WTC11 (cell line): ENCODE measurements at regions not wholly inside any gene's neighbourhood (a gene's known extent, or its start where the extent isn't known, plus 50 kb on each side); places are given as distances from the start of the nearest gene placed in this dataset.

Source experiments
- ATAC-seq: fragments of 200-7000 bp; cut with Tn5 transposase; 2 replicates; pipeline ENCODE4 v1.10.0; 2021; ENCODE audit warnings: mild to moderate bottlenecking, moderate library complexity
- CTCF ChIA-PET: fragments of 300-600 bp; sonication (Branson Sonifier 250); formaldehyde crosslinking; loops from one replicate; lab custom pipeline; 2021; ENCODE audit warnings: antibody characterized with exemption; lab: Charles Lee
- POLR2A ChIA-PET: fragments of 350-600 bp; sonication (Branson Sonifier 250); formaldehyde crosslinking; loops from one replicate; lab custom pipeline; 2021; ENCODE audit warnings: antibody characterized with exemption; lab: Charles Lee
- DNase-seq: peaks from one replicate; pipeline ENCODE4 v3.0.0; 2021; ENCODE audit warnings: low spot score
- H3K27ac Mint-ChIP-seq: 2 replicates; pipeline ENCODE4 v1.8.0; 2021; ENCODE audit warnings: mixed read lengths
- H3K27me3 Mint-ChIP-seq: 2 replicates; pipeline ENCODE4 v1.8.0; 2021; ENCODE audit warnings: low read depth, mild to moderate bottlenecking, moderate library complexity, mixed read lengths
- H3K36me3 Mint-ChIP-seq: 2 replicates; pipeline ENCODE4 v1.8.0; 2021; ENCODE audit warnings: mixed read lengths
- H3K4me1 Mint-ChIP-seq: 2 replicates; pipeline ENCODE4 v1.8.0; 2022; ENCODE audit warnings: mixed read lengths
- H3K4me3 Mint-ChIP-seq: 2 replicates; pipeline ENCODE4 v1.8.0; 2021; ENCODE audit warnings: mild to moderate bottlenecking, moderate library complexity, mixed read lengths
- H3K9me3 Mint-ChIP-seq: 2 replicates; pipeline ENCODE4 v1.8.0; 2021; ENCODE audit warnings: mixed read lengths
- AFF4 ChIP-seq: sonication (generic); formaldehyde crosslinking; IDR thresholded peaks from 2 replicates; pipeline ENCODE4 v1.8.1; 2023; ENCODE audit warnings: mild to moderate bottlenecking, missing genetic modification reagents, borderline replicate concordance
- ATF1 ChIP-seq: sonication (generic); formaldehyde crosslinking; IDR thresholded peaks from 2 replicates; pipeline ENCODE4 v1.8.1; 2023; ENCODE audit warnings: mild to moderate bottlenecking, moderate library complexity, missing genetic modification reagents
- ATF3 ChIP-seq: sonication (generic); formaldehyde crosslinking; conservative IDR thresholded peaks from 2 replicates; pipeline ENCODE4 v1.8.1; 2022; ENCODE audit warnings: mild to moderate bottlenecking, missing genetic modification reagents
- E2F4 ChIP-seq: sonication (generic); formaldehyde crosslinking; IDR thresholded peaks from 2 replicates; pipeline ENCODE4 v1.8.1; 2022; ENCODE audit warnings: low read depth, mild to moderate bottlenecking, moderate library complexity, missing genetic modification reagents, borderline replicate concordance
- ESRRA ChIP-seq: sonication (generic); formaldehyde crosslinking; IDR thresholded peaks from 2 replicates; pipeline ENCODE4 v1.8.1; 2022; ENCODE audit warnings: mild to moderate bottlenecking, missing genetic modification reagents, borderline replicate concordance
- ETV6 ChIP-seq: sonication (generic); formaldehyde crosslinking; IDR thresholded peaks from 2 replicates; pipeline ENCODE4 v1.8.1; 2022; ENCODE audit warnings: mild to moderate bottlenecking, missing genetic modification reagents
- FOXJ3 ChIP-seq: sonication (generic); formaldehyde crosslinking; IDR thresholded peaks from 2 replicates; pipeline ENCODE4 v1.9.0; 2021; ENCODE audit warnings: missing genetic modification reagents, mild to moderate bottlenecking, borderline replicate concordance
- FOXP1 ChIP-seq: sonication (generic); formaldehyde crosslinking; IDR thresholded peaks from 2 replicates; pipeline ENCODE4 v1.8.0; 2022; ENCODE audit warnings: missing genetic modification reagents, mild to moderate bottlenecking, moderate library complexity, borderline replicate concordance
- FOXP4 ChIP-seq: sonication (generic); formaldehyde crosslinking; IDR thresholded peaks from 2 replicates; pipeline ENCODE4 v1.8.0; 2022; ENCODE audit warnings: mild to moderate bottlenecking, missing genetic modification reagents
- GTF2I ChIP-seq: fragments of 250-450 bp; sonication (Bioruptor Pico); conservative IDR thresholded peaks from 2 replicates; pipeline ENCODE4 v1.4.0; 2021; ENCODE audit warnings: mild to moderate bottlenecking
- HMGA2 ChIP-seq: fragments of 250-450 bp; sonication (Bioruptor Pico); IDR thresholded peaks from 2 replicates; pipeline ENCODE4 v1.4.0; 2021; ENCODE audit warnings: mild to moderate bottlenecking, moderate library complexity
- KAT7 ChIP-seq: sonication (generic); formaldehyde crosslinking; IDR thresholded peaks from 2 replicates; pipeline ENCODE4 v1.8.1; 2023; ENCODE audit warnings: missing genetic modification reagents, mild to moderate bottlenecking, borderline replicate concordance
- MYBL2 ChIP-seq: sonication (generic); formaldehyde crosslinking; IDR thresholded peaks from 2 replicates; pipeline ENCODE4 v1.8.1; 2023; ENCODE audit warnings: mild to moderate bottlenecking, moderate library complexity, missing genetic modification reagents
- NFE2L1 ChIP-seq: sonication (generic); formaldehyde crosslinking; IDR thresholded peaks from 2 replicates; pipeline ENCODE4 v1.8.1; 2023; ENCODE audit warnings: missing genetic modification reagents
- NR1H2 ChIP-seq: sonication (generic); formaldehyde crosslinking; IDR thresholded peaks from 2 replicates; pipeline ENCODE4 v1.9.0; 2021; ENCODE audit warnings: mild to moderate bottlenecking, moderate library complexity, missing genetic modification reagents
- NR3C1 ChIP-seq: sonication (generic); formaldehyde crosslinking; conservative IDR thresholded peaks from 2 replicates; pipeline ENCODE4 v1.8.1; 2023; ENCODE audit warnings: low read depth, mild to moderate bottlenecking, missing genetic modification reagents
- OVOL2 ChIP-seq: fragments of 250-450 bp; sonication (Bioruptor Pico); IDR thresholded peaks from 2 replicates; pipeline ENCODE4 v1.9.0; 2021; ENCODE audit warnings: mild to moderate bottlenecking, borderline replicate concordance
- STAT6 ChIP-seq: sonication (generic); formaldehyde crosslinking; conservative IDR thresholded peaks from 2 replicates; pipeline ENCODE4 v1.8.1; 2023; ENCODE audit warnings: mild to moderate bottlenecking, low read depth, missing genetic modification reagents, moderate library complexity
- TCF7 ChIP-seq: sonication (generic); formaldehyde crosslinking; IDR thresholded peaks from 2 replicates; pipeline ENCODE4 v1.8.0; 2022; ENCODE audit warnings: mild to moderate bottlenecking, low read depth, missing genetic modification reagents, moderate library complexity
- TP53 ChIP-seq: sonication (generic); formaldehyde crosslinking; IDR thresholded peaks from 2 replicates; pipeline ENCODE4 v1.8.1; 2023; ENCODE audit warnings: mild to moderate bottlenecking, missing genetic modification reagents
- USF1 ChIP-seq: sonication (generic); formaldehyde crosslinking; IDR thresholded peaks from 2 replicates; pipeline ENCODE4 v1.8.0; 2022; ENCODE audit warnings: mild to moderate bottlenecking, missing genetic modification reagents
- USF2 ChIP-seq: sonication (generic); formaldehyde crosslinking; IDR thresholded peaks from 2 replicates; pipeline ENCODE4 v1.8.1; 2023; ENCODE audit warnings: mild to moderate bottlenecking, missing genetic modification reagents, moderate library complexity
- ZNF121 ChIP-seq: sonication (generic); formaldehyde crosslinking; IDR thresholded peaks from 2 replicates; pipeline ENCODE4 v1.8.0; 2023; ENCODE audit warnings: missing genetic modification reagents
- ZNF219 ChIP-seq: sonication (generic); formaldehyde crosslinking; IDR thresholded peaks from 2 replicates; pipeline ENCODE4 v1.8.0; 2023; ENCODE audit warnings: missing genetic modification reagents, mild to moderate bottlenecking, borderline replicate concordance

- H3K36me3 Mint-ChIP-seq: no peaks in the 10 kb centered on the region
- ChIA-PET POLR2A (no interaction called here), CTCF (interaction anchor here (1.0 to 1.6 kb wide), 4 partner anchors 10 to 1093 kb away, joined by 3 to 4 read pairs (median 3); no protein-coding TSS in a partner anchor)
- ATAC-seq: no peak; the same call in 1 of the 2 replicates
- no peaks in the 10 kb centered on the region for H3K4me1 Mint-ChIP-seq
- no peak overlapping the region for H3K4me3 Mint-ChIP-seq
- H3K9me3 Mint-ChIP-seq: peaks cover 29% of the 10 kb centered on the region
- DNase-seq: no peak
- H3K27ac Mint-ChIP-seq: no peak overlapping the region
- peaks cover 3% of the 10 kb centered on the region; the same call in 1 of the 2 replicates for H3K27me3 Mint-ChIP-seq
- no peak for TF ChIP-seq ESRRA (CRISPR knock-in tag)
- TF ChIP-seq FOXJ3: no peak
- TF ChIP-seq USF1: no peak
- no peak for TF ChIP-seq NR3C1
- TF ChIP-seq ETV6: no peak
- TF ChIP-seq AFF4 (CRISPR knock-in tag): no peak
- no peak for TF ChIP-seq FOXP1 (CRISPR knock-in tag)
- TF ChIP-seq E2F4 (CRISPR knock-in tag): no peak
- TF ChIP-seq ATF1 (CRISPR knock-in tag): no peak
- no peak for TF ChIP-seq ZNF219
- no peak for TF ChIP-seq TP53 (CRISPR knock-in tag)
- no peak for TF ChIP-seq ATF3 (CRISPR knock-in tag)
- no peak for TF ChIP-seq GTF2I (CRISPR knock-in tag)
- TF ChIP-seq KAT7 (CRISPR knock-in tag): no peak
- TF ChIP-seq OVOL2: no peak
- no peak for TF ChIP-seq USF2
- no peak for TF ChIP-seq NFE2L1 (CRISPR knock-in tag)
Observed at GRCh38 chr7:42733040-42733439, 178.8 kb downstream of the C7orf25 start.

- no peaks in the 10 kb centered on the region for H3K4me1 Mint-ChIP-seq
- H3K27ac Mint-ChIP-seq: no peak overlapping the region
- H3K36me3 Mint-ChIP-seq: no peaks in the 10 kb centered on the region
- ATAC-seq: no peak
- no peak for DNase-seq
- CTCF ChIA-PET: interaction anchor here (1.3 kb wide), 1 partner anchor 15 kb away, joined by 4 read pairs; no protein-coding TSS in a partner anchor
- peaks cover 20% of the 10 kb centered on the region for H3K9me3 Mint-ChIP-seq
- POLR2A ChIA-PET: no interaction called here
- peaks cover 3% of the 10 kb centered on the region; the same call in 1 of the 2 replicates for H3K27me3 Mint-ChIP-seq
- TF ChIP-seq NR1H2 (CRISPR knock-in tag) (no peak), FOXP4 (CRISPR knock-in tag) (no peak), HMGA2 (CRISPR knock-in tag) (no peak), TCF7 (CRISPR knock-in tag) (no peak), GTF2I (CRISPR knock-in tag) (no peak), ZNF121 (no peak), MYBL2 (CRISPR knock-in tag) (no peak), STAT6 (no peak)
- no peak overlapping the region for H3K4me3 Mint-ChIP-seq
Observed at GRCh38 chr7:42730586-42730985, 181.3 kb downstream of the C7orf25 start.
